ENCODE measurements at regions not wholly inside any gene's neighbourhood (a gene's known extent, or its start where the extent isn't known, plus 50 kb on each side); places are given as distances from the start of the nearest gene placed in this dataset.

DNA sequence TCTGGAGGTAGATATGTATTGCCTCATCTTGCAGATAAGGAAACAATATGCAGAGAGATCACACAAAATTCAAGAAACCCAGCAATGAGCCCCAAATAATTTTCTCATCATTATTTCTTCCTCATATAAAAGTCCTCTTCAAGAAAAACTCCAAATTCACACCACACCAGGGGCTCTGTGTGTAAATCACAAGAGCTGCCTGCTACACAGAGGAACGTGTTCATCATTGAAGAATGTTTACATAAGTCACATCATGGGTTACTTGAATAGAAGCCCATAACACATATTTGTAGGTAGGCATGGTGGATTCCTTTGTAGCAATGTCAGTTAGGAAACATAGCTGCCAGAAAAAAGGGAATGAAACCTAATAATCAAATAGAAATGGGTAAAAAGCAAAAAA, 308.1 kb upstream of the TLE4 start:
- H3K27ac ChIP-seq (ENCODE audit: insufficient read depth in 1 of 2, low read depth in 1 of 2, low read length in 2 of 2, poor library complexity in 1 of 2, severe bottlenecking in 2 of 2) = no peak overlapping the region
- WGBS (ENCODE audit: insufficient coverage) = no CpG with 5 or more reads among the region's 1 CpG
- DNase-seq = no peak
- H3K4me3 ChIP-seq (ENCODE audit: control insufficient read depth in 1 of 7, extremely low read depth in 1 of 7, insufficient read depth in 4 of 7, low read depth in 2 of 7, low read length in 6 of 7) = no peak overlapping the region
- H3K9me3 ChIP-seq (ENCODE audit: control extremely low read depth in 1 of 5, control insufficient read depth in 4 of 5, insufficient read depth in 2 of 5, low read depth in 1 of 5, low read length in 4 of 5) = peaks cover 0 to 2% (median 0%) of the 10 kb centered on the region in 5 experiments
- ChIA-PET CTCF (no interaction called here), POLR2A (interaction anchor here (0.6 kb wide), 2 partner anchors 11 to 551 kb away, joined by 3 to 5 read pairs; no protein-coding TSS in a partner anchor)
- no peaks in the 10 kb centered on the region for H3K36me3 ChIP-seq (ENCODE audit: control insufficient read depth in 4 of 4, insufficient read depth in 4 of 4, low read length in 3 of 4)
- H3K27me3 ChIP-seq (replicated peaks in 2 of 5; ENCODE audit: control insufficient read depth in 4 of 5, insufficient read depth in 5 of 5, low read length in 4 of 5) = no peaks in the 10 kb centered on the region
- H3K4me1 ChIP-seq (ENCODE audit: control extremely low read depth in 1 of 4, control insufficient read depth in 4 of 4, insufficient read depth in 4 of 4, low read length in 3 of 4) = peaks cover 15 to 59% (median 42%) of the 10 kb centered on the region in 4 experiments

DNA sequence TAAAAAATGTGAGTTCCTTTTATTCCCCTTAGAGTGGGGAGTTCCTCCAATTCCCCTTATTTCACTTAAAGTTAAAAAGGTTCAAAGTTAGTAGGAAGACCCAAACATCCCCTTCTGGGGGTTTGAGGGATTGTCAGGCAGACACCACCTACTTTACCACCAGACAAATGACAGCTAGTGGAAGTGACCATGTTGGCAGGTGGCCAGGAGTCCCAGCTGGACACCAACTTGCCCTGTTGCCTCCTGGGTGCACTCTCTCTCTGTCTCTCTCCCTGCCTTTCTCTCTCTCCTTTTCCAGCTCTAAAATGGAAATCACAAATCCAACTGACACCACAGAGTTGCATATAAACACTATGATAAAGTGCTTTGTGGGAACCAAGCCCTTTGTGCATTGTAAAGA, 307.7 kb upstream of the TLE4 start:
- Histone ChIP-seq H3K4me3 (ENCODE audit: control insufficient read depth in 1 of 7, extremely low read depth in 1 of 7, insufficient read depth in 4 of 7, low read depth in 2 of 7, low read length in 6 of 7) (peak overlapping the region in 4 of 7 experiments; percentile 8 to 69 (median 36)), H3K9me3 (ENCODE audit: control extremely low read depth in 1 of 5, control insufficient read depth in 4 of 5, insufficient read depth in 2 of 5, low read depth in 1 of 5, low read length in 4 of 5) (peaks cover 0 to 2% (median 0%) of the 10 kb centered on the region in 5 experiments), H3K27me3 (replicated peaks in 2 of 5; ENCODE audit: control insufficient read depth in 4 of 5, insufficient read depth in 5 of 5, low read length in 4 of 5) (no peaks in the 10 kb centered on the region), H3K4me1 (ENCODE audit: control extremely low read depth in 1 of 4, control insufficient read depth in 4 of 4, insufficient read depth in 4 of 4, low read length in 3 of 4) (peaks cover 15 to 59% (median 41%) of the 10 kb centered on the region in 4 experiments), H3K36me3 (ENCODE audit: control insufficient read depth in 4 of 4, insufficient read depth in 4 of 4, low read length in 3 of 4) (no peaks in the 10 kb centered on the region), H3K27ac (ENCODE audit: insufficient read depth in 1 of 2, low read depth in 1 of 2, low read length in 2 of 2, poor library complexity in 1 of 2, severe bottlenecking in 2 of 2) (peak overlapping the region in 1 of 2 experiments; percentile 50)
- ChIA-PET POLR2A (interaction anchor here (0.6 kb wide), 1 partner anchor 11 kb away, joined by 3 read pairs; no protein-coding TSS in a partner anchor), CTCF (no interaction called here)
- DNase-seq = peak in 2 of 3 donors; percentile 4 to 45

DNA sequence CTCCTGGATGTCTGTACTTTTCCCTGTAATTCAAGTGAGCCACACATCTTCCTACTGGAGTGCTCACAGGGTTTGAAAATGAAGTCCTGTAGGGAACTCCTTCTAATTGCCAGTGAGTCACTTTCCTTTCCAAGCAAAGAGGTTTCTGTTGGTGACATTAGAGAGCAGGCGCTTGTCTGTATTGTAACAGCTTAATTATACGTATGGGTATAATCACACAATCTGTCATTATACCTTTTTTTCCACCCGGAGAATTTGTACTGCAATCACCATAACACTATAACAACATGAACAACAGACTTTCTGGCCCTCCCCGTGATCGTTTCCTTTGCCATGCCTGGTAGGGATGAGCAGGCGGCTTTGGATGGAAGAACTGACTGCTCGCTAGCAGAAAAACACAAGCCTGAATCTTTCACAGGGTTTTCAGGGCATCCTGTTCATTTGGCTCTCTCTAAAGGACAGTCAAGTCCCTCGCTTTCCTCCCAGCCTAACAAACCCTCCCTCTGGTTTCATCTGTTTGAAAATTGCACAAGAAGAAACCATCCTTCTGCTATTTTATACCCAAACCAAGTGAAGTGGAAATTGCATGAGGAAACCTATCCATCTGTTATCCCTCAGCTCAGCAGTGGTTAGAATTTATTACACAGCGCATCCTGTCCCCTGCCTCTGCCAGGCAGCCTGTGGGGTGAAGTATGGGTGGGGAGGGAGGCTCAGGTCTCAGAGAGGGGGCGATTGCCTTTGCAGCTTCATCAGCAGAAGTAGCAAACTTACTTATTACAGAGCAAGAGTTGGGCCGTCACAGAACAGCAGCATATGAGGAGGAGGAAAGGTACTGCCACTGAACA, 307.0 kb upstream of the TLE4 start:
- H3K9me3 ChIP-seq (ENCODE audit: control extremely low read depth in 1 of 5, control insufficient read depth in 4 of 5, insufficient read depth in 2 of 5, low read depth in 1 of 5, low read length in 4 of 5) = peaks cover 0 to 2% (median 0%) of the 10 kb centered on the region in 5 experiments
- ChIA-PET POLR2A (interaction anchor here (0.6 kb wide), 1 partner anchor 877 kb away, joined by 3 read pairs; no protein-coding TSS in a partner anchor), CTCF (interaction anchor here (1.4 kb wide), 1 partner anchor 10 kb away, joined by 3 read pairs; no protein-coding TSS in a partner anchor)
- peak overlapping the region in 5 of 7 experiments; percentile 8 to 69 (median 39) for H3K4me3 ChIP-seq (ENCODE audit: control insufficient read depth in 1 of 7, extremely low read depth in 1 of 7, insufficient read depth in 4 of 7, low read depth in 2 of 7, low read length in 6 of 7)
- peak; percentile 53 to 94 (median 91) for DNase-seq
- peak overlapping the region; percentile 9 to 50 for H3K27ac ChIP-seq (ENCODE audit: insufficient read depth in 1 of 2, low read depth in 1 of 2, low read length in 2 of 2, poor library complexity in 1 of 2, severe bottlenecking in 2 of 2)
- H3K36me3 ChIP-seq (ENCODE audit: control insufficient read depth in 4 of 4, insufficient read depth in 4 of 4, low read length in 3 of 4) = no peaks in the 10 kb centered on the region
- peaks cover 9 to 52% (median 34%) of the 10 kb centered on the region in 4 experiments for H3K4me1 ChIP-seq (ENCODE audit: control extremely low read depth in 1 of 4, control insufficient read depth in 4 of 4, insufficient read depth in 4 of 4, low read length in 3 of 4)
- H3K27me3 ChIP-seq (replicated peaks in 2 of 5; ENCODE audit: control insufficient read depth in 4 of 5, insufficient read depth in 5 of 5, low read length in 4 of 5) = no peaks in the 10 kb centered on the region
- WGBS (ENCODE audit: insufficient coverage) = 20% methylated on average over 5 of the region's 11 CpGs

DNA sequence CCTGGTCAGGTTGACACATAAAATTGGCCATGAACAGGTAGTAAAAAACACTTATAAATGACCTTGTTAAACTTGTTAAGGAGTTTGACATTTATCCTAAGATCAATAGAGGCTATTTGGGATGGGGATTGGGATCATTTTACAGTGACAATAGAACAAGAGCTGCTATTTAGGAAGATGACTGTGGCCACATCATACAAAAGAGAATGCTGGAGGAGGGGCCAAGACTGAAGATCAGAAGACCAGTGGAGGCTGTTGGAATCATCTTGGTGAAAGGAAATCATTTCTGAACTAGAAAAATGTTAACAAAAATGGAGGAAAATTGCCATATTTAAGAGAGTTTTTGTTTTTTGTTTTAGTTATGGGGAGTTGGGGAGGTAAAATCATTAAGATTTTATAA, 304.8 kb upstream of the TLE4 start:
- H3K27me3 ChIP-seq (replicated peaks in 2 of 5; ENCODE audit: control insufficient read depth in 4 of 5, insufficient read depth in 5 of 5, low read length in 4 of 5) = no peaks in the 10 kb centered on the region
- DNase-seq = no peak
- no peaks in the 10 kb centered on the region for H3K36me3 ChIP-seq (ENCODE audit: control insufficient read depth in 4 of 4, insufficient read depth in 4 of 4, low read length in 3 of 4)
- peaks cover 0 to 2% (median 0%) of the 10 kb centered on the region in 5 experiments for H3K9me3 ChIP-seq (ENCODE audit: control extremely low read depth in 1 of 5, control insufficient read depth in 4 of 5, insufficient read depth in 2 of 5, low read depth in 1 of 5, low read length in 4 of 5)
- CTCF ChIA-PET = no interaction called here
- POLR2A ChIA-PET = no interaction called here
- H3K4me1 ChIP-seq (ENCODE audit: control extremely low read depth in 1 of 4, control insufficient read depth in 4 of 4, insufficient read depth in 4 of 4, low read length in 3 of 4) = peaks cover 3 to 38% (median 23%) of the 10 kb centered on the region in 4 experiments
- H3K27ac ChIP-seq (ENCODE audit: insufficient read depth in 1 of 2, low read depth in 1 of 2, low read length in 2 of 2, poor library complexity in 1 of 2, severe bottlenecking in 2 of 2) = no peak overlapping the region
- H3K4me3 ChIP-seq (ENCODE audit: control insufficient read depth in 1 of 7, extremely low read depth in 1 of 7, insufficient read depth in 4 of 7, low read depth in 2 of 7, low read length in 6 of 7) = no peak overlapping the region

DNA sequence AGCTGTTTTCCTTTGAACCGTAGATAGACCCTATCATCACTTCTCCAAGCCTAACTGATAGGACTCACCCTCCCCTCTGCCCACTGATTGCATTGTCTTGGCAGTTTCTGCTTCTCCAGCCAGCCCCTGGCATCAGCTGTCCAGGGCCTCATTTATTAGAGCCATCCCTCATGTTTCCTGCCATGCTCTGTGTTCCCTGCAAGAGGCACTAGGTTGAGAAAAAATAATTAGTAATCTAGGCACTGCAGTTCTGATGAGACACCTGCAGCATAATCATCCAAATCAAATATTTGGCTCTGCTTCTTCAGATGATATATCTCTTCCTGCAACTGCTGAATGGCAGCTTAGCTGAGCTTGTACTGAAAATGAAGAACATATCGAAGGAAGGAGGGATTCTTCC, 303.0 kb upstream of the TLE4 start:
- Histone ChIP-seq H3K36me3 (ENCODE audit: control insufficient read depth in 4 of 4, insufficient read depth in 4 of 4, low read length in 3 of 4) (no peaks in the 10 kb centered on the region), H3K9me3 (ENCODE audit: control extremely low read depth in 1 of 5, control insufficient read depth in 4 of 5, insufficient read depth in 2 of 5, low read depth in 1 of 5, low read length in 4 of 5) (no peaks in the 10 kb centered on the region), H3K4me3 (ENCODE audit: control insufficient read depth in 1 of 7, extremely low read depth in 1 of 7, insufficient read depth in 4 of 7, low read depth in 2 of 7, low read length in 6 of 7) (no peak overlapping the region), H3K27ac (ENCODE audit: insufficient read depth in 1 of 2, low read depth in 1 of 2, low read length in 2 of 2, poor library complexity in 1 of 2, severe bottlenecking in 2 of 2) (no peak overlapping the region), H3K27me3 (replicated peaks in 2 of 5; ENCODE audit: control insufficient read depth in 4 of 5, insufficient read depth in 5 of 5, low read length in 4 of 5) (no peaks in the 10 kb centered on the region), H3K4me1 (ENCODE audit: control extremely low read depth in 1 of 4, control insufficient read depth in 4 of 4, insufficient read depth in 4 of 4, low read length in 3 of 4) (peaks cover 0 to 26% (median 16%) of the 10 kb centered on the region in 4 experiments)
- POLR2A ChIA-PET = no interaction called here
- 80% methylated on average over 2 of the region's 2 CpGs for WGBS (ENCODE audit: insufficient coverage)
- CTCF ChIA-PET = no interaction called here
- no peak for DNase-seq

DNA sequence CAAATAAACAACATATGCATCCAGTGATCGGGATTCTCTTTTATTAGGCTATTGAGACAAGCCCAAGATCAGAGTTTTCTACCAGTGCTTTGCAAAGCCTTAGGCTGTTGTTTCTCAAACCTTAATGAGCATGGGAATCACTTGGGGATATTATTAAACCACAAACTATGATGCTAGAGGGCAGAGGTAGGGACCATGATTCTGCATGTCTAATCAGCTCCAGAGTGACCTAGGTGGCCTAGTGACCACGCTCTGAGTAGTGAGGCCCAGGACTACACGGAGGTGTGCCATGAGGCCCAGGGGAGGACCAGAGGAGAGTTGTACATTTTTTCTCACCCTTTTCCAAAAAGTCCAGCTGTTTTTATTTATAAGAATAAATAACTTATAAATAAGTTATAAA, 298.5 kb upstream of the TLE4 start:
- H3K36me3 ChIP-seq (ENCODE audit: control insufficient read depth in 4 of 4, insufficient read depth in 4 of 4, low read length in 3 of 4) = no peaks in the 10 kb centered on the region
- POLR2A ChIA-PET = no interaction called here
- CTCF ChIA-PET = interaction anchor here (1.5 kb wide), 1 partner anchor 141 kb away, joined by 3 read pairs; no protein-coding TSS in a partner anchor
- no peaks in the 10 kb centered on the region for H3K27me3 ChIP-seq (replicated peaks in 2 of 5; ENCODE audit: control insufficient read depth in 4 of 5, insufficient read depth in 5 of 5, low read length in 4 of 5)
- peaks cover 0 to 5% (median 0%) of the 10 kb centered on the region in 4 experiments for H3K4me1 ChIP-seq (ENCODE audit: control extremely low read depth in 1 of 4, control insufficient read depth in 4 of 4, insufficient read depth in 4 of 4, low read length in 3 of 4)
- H3K4me3 ChIP-seq (ENCODE audit: control insufficient read depth in 1 of 7, extremely low read depth in 1 of 7, insufficient read depth in 4 of 7, low read depth in 2 of 7, low read length in 6 of 7) = no peak overlapping the region
- no peak for DNase-seq
- no peaks in the 10 kb centered on the region for H3K9me3 ChIP-seq (ENCODE audit: control extremely low read depth in 1 of 5, control insufficient read depth in 4 of 5, insufficient read depth in 2 of 5, low read depth in 1 of 5, low read length in 4 of 5)
- 100% methylated on average over 1 of the region's 3 CpGs for WGBS (ENCODE audit: insufficient coverage)
- no peak overlapping the region for H3K27ac ChIP-seq (ENCODE audit: insufficient read depth in 1 of 2, low read depth in 1 of 2, low read length in 2 of 2, poor library complexity in 1 of 2, severe bottlenecking in 2 of 2)

DNA sequence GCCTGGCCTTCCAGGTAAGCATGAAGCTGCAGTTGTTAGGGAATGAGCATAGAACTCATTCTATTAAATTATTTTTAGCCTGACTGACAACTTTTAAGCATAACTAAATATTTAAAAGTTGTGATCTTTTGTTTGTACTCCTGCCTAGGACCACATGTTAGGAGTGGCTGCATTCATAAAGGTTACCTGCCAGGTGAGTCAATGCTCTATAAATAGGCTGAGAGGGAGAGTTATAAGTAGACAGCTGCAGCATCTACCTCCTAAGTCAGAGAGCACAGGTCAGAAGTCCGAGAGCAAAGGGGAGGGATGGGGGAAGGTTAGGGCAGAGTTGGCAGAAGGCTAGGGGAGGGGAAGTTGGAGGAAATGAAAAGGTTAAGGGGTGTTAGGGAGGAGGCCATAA, 292.4 kb upstream of the TLE4 start:
- Histone ChIP-seq H3K4me3 (ENCODE audit: control insufficient read depth in 1 of 7, extremely low read depth in 1 of 7, insufficient read depth in 4 of 7, low read depth in 2 of 7, low read length in 6 of 7) (no peak overlapping the region), H3K27ac (ENCODE audit: insufficient read depth in 1 of 2, low read depth in 1 of 2, low read length in 2 of 2, poor library complexity in 1 of 2, severe bottlenecking in 2 of 2) (no peak overlapping the region), H3K27me3 (replicated peaks in 2 of 5; ENCODE audit: control insufficient read depth in 4 of 5, insufficient read depth in 5 of 5, low read length in 4 of 5) (no peaks in the 10 kb centered on the region), H3K9me3 (ENCODE audit: control extremely low read depth in 1 of 5, control insufficient read depth in 4 of 5, insufficient read depth in 2 of 5, low read depth in 1 of 5, low read length in 4 of 5) (no peaks in the 10 kb centered on the region), H3K36me3 (ENCODE audit: control insufficient read depth in 4 of 4, insufficient read depth in 4 of 4, low read length in 3 of 4) (no peaks in the 10 kb centered on the region), H3K4me1 (ENCODE audit: control extremely low read depth in 1 of 4, control insufficient read depth in 4 of 4, insufficient read depth in 4 of 4, low read length in 3 of 4) (peaks cover 0 to 6% (median 2%) of the 10 kb centered on the region in 4 experiments)
- ChIA-PET CTCF (no interaction called here), POLR2A (no interaction called here)
- no peak for DNase-seq
- WGBS (ENCODE audit: insufficient coverage) = no CpG with 5 or more reads among the region's 1 CpG

Measured in common myeloid progenitor, CD34-positive (primary cell).